H4 (cell line): ENCODE measurements at regions not wholly inside any gene's neighbourhood (a gene's known extent, or its start where the extent isn't known, plus 50 kb on each side); places are given as distances from the start of the nearest gene placed in this dataset.

Experiments used
- DNase-seq: peaks from one replicate; pipeline ENCODE4 v3.0.0-alpha.2; 2015; ENCODE audit warnings: low spot score

- no peak for DNase-seq
Observed at GRCh38 chr3:933326-933725, 159.5 kb upstream of the CNTN6 start.

- DNase-seq, result no peak
Observed at GRCh38 chr3:944786-945185, 148.0 kb upstream of the CNTN6 start.

- DNase-seq, result no peak
Observed at GRCh38 chr3:945738-946137, 147.1 kb upstream of the CNTN6 start.

- no peak for DNase-seq
Observed at GRCh38 chr3:952906-953305, 139.9 kb upstream of the CNTN6 start.

- DNase-seq, result no peak
Observed at GRCh38 chr3:963255-963654, 129.6 kb upstream of the CNTN6 start.

GRCh38 chr3:963755-964154 lies 129.1 kb upstream of the CNTN6 start:
- DNase-seq, result no peak

GRCh38 chr3:965826-966225 lies 127.0 kb upstream of the CNTN6 start:
- DNase-seq, result no peak

GRCh38 chr3:966341-966740 lies 126.5 kb upstream of the CNTN6 start:
- DNase-seq, result no peak

- no peak for DNase-seq
Observed at GRCh38 chr3:973340-973739, 119.5 kb upstream of the CNTN6 start.

- no peak for DNase-seq
Observed at GRCh38 chr3:976006-976405, 116.8 kb upstream of the CNTN6 start.

- DNase-seq, result no peak
Observed at GRCh38 chr3:981156-981555, 111.7 kb upstream of the CNTN6 start.

GRCh38 chr3:988785-989184 lies 104.0 kb upstream of the CNTN6 start:
- DNase-seq, result no peak

GRCh38 chr3:992871-993270 lies 100.0 kb upstream of the CNTN6 start:
- no peak for DNase-seq

GRCh38 chr3:1002010-1002409 lies 90.8 kb upstream of the CNTN6 start:
- no peak for DNase-seq

GRCh38 chr3:1007866-1008265 lies 85.0 kb upstream of the CNTN6 start:
- DNase-seq, result peak; percentile 4

GRCh38 chr3:1010228-1010627 lies 82.6 kb upstream of the CNTN6 start:
- DNase-seq, result no peak

- no peak for DNase-seq
Observed at GRCh38 chr3:1015826-1016225, 77.0 kb upstream of the CNTN6 start.

- DNase-seq, result no peak
Observed at GRCh38 chr3:1017870-1018269, 75.0 kb upstream of the CNTN6 start.

- no peak for DNase-seq
Observed at GRCh38 chr3:1019157-1019556, 73.7 kb upstream of the CNTN6 start.

GRCh38 chr3:1026395-1026794 lies 66.4 kb upstream of the CNTN6 start:
- DNase-seq, result no peak

GRCh38 chr3:1036207-1036826 lies 56.5 kb upstream of the CNTN6 start:
- no peak for DNase-seq

- peak; percentile 11 for DNase-seq
Observed at GRCh38 chr3:1037631-1038030, 55.2 kb upstream of the CNTN6 start.
